HG03521 (cell line): ENCODE measurements at regions not wholly inside any gene's neighbourhood (a gene's known extent, or its start where the extent isn't known, plus 50 kb on each side); places are given as distances from the start of the nearest gene placed in this dataset.

ENCODE experiments used
- ATAC-seq: cut with Tn5 transposase; IDR thresholded peaks from one replicate; pipeline ENCODE4 v1.9.1; 2021; ENCODE audit warnings: mild to moderate bottlenecking, moderate library complexity; ENCODE audit not compliant: unreplicated experiment

DNA sequence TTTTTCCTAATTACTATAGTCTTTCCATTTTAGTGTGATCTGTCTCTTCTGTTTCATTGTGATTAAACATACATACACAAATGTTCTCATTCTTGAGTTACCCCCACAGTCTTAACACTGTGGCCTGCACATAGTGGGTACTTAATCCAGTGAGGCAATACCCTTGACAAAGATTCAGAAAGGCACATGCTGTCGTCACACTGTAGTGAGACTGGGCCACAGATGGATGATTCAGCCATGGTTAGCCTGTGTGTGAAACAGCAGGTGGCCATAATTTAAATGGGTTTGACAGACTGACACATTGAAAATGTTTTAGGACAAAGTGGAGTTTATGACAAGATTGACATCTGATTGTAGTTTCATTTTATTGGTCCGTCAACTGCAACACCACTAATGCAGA is 313.1 kb downstream of the C11orf87 start:
- no peak for ATAC-seq

DNA sequence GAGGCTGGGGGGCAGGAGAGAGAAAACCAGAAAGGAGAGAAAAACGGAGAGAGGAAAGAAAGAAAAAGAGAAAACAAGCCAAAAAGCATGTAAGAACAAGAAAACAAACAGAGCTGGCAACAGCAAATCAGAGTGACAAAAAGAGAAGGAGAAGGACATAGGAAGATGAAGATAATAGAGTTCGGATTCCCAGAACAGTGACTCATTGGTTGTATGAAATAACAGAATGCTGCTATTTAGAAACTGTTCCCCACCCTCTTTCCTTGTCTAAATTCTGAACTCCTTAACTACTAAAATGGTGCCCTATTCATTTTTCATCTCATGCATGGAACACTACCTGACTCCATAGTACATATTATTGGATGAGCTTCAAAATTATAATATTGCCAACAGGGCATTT is 317.4 kb downstream of the C11orf87 start:
- no peak for ATAC-seq

DNA sequence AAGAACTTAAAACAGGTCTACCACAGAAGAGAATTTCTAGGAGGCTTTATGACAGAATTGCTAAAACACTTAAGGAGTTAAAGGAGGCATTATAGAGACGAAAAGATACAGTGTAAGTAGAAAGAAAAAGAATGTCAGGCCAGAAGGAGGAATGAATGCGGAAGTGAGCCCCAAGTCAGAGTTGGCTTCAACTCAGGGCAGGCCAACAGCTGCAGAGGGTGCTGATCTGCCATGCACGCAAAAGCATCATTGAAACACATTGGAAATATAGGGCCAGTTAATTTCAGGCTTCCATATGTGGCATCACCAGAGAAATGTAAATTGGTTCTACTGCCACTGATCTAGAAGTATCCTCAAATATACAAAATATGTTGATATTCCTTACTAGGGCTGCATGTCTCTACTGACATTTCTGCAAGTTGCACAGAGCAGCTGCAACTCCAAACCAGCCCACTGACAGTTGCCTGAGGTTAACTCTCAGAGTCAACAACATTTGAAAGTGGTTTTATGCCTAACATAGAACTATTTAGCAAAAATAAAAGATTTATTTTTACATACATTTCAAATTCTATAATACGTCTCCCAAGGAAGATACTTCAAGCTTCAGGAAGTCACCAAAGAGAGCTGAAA is 324.1 kb downstream of the C11orf87 start:
- no peak for ATAC-seq

DNA sequence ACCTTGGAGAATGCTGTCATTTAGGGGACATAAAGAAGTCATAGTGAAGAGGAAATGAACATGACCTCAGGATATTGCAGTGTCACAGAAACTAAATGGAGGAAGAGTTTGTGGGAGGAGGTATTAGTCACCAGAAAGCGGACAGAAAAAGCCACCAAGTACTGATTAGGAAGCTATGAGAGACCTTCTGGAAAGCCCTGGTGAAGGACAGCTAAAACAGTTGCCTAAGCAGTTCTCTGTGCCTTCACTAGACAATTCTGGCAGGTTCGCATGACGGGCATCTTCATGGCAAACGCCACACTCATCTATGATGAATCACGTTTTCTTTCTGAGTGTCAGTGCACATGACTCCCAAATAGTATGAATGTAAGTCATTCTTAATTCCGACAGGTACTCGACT is 325.8 kb downstream of the C11orf87 start:
- no peak for ATAC-seq

DNA sequence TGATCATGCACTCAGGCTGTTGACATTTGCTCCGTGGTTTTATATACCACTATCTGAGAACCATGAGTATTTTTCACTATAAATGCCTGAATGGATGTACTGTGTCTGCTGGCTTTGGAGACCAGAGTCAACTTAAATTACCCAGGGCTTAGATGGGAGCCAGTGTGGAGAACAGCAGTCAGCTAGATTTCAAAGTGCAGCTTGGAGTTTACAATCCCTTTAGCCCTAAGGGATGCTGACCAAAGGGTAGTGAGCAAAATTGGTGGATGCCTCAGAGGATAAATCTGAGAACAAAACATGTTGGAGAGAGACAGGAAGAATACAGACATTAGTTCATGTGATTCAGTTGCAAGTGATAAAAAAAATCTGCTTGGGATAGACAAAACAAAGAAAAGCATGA is 327.5 kb downstream of the C11orf87 start:
- ATAC-seq: no peak

DNA sequence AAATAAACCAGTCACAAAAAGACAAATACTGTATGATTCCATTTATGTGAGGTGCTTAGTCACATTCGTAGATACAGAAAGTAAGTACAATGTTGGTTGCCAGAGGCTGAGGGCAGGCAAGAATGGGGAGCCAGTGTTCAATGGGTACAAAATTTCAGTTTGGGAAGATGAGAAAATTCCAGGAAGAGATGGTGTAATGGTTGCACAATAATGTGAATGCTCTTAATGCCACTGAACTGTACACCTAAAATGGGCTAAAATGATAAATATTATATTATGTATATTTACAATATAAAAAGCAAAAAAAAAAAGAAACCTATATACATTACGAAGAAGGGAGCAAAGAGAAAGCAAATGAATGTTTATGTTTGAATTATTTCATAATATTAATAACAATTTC is 329.0 kb downstream of the C11orf87 start:
- ATAC-seq: no peak

DNA sequence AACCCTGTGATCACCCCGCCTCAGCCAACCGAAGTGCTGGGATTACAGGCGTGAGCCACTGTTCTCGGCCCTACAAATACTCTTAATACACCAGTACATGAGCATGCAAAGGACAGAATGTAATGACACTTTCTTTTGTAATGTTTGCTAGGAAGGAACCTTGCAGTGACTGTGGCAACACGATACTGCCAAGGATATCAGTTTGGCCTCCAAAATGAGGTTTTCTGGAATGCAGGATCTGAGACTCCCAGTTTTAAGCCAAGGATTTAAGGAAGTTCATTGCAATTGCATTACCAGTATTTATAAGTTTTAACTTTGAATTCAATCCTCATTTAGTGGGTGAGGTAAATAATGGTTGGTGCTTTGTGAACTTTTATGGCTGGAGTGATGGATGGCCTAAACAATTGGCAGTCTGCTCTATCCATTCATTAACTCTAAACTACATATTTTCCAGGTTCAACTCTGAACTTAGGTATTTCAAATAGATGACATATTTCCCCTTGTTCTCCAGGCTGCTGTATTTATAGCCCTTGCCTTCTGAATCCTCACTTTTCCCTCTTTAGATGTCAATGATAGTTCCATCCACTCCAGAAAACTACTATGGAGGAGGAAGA is 330.3 kb downstream of the C11orf87 start:
- no peak for ATAC-seq

DNA sequence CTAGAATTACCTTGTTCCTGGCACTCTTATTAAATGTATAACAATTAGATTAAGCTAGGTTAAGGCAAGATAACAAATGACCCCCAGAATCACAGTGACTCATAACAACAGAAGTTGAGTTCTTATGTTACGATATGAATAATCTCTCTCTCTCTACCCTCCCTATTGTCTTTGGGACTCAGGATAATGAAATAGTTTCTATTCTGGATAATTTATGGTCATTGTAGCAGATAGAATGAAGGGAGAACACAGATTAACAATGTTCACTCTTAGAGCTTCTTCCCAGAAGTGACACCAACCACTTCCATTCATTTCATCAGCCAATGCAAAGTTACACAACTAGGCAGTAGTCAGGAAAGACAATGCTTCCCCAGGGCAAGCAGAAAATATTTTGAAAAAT is 334.5 kb downstream of the C11orf87 start:
- no peak for ATAC-seq

DNA sequence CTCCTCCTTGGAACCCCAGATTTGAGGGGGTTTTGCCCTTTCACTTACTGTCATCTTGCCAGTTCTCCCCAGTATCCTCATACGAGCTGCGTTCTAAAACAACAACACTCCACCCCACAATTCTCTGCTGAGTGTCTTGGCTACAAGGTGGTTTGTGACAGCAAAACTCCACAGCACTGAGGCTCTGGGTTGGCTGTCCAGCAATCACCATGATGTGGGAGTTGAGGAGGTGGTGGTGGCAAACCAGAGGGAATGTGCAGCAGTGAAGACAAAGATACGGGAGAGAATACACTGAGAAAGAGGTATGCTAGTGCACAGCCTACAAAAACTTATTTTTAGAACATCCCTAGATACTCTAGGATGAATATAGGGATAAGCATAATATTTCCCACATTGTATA is 335.0 kb downstream of the C11orf87 start:
- no peak for ATAC-seq

DNA sequence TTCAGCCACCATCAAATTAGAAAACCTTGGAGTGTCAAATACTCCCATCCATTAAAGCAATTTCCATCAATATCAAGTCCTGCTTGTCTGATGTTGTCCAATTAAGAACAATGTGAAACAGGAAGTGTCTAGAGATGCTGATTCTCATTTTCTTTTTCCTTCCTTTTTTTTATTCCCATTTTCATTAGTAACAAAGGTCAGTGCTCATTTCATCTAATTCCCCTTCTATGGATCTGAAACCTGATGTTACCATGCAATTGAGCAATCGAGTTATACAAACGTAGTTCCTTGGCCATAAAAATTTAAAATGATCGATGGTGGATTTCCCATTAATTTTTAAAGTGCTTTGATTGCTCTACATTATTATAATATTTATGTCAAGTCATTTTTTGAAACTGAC is 330.6 kb upstream of the ZC3H12C start:
- ATAC-seq: no peak

DNA sequence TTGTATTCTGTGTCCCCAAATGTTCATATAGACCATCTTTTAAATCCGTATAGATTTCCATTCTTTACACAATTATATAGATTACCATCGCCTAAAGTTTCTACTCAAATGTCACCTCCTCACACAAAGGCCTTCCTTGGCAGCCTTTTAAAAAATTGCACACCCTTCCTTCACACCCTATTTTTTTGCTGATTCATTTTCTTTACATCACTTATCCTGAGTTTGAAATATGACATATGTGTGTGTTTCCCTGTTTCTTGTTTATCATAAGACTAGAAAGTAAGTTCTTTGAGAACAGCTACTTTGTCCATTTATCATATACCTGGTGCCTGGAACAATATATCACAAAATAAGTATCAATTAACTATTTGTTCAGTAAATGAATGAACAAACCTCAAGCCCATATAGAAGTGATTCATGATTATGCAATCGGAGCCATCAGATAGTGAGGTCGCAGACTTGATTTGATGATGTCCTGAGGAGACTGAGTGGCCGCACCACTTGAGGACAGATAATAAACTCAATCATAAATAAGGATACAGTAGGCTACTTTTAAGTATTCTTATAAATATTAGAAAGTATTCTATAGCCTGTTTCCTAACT is 327.4 kb upstream of the ZC3H12C start:
- ATAC-seq: no peak

DNA sequence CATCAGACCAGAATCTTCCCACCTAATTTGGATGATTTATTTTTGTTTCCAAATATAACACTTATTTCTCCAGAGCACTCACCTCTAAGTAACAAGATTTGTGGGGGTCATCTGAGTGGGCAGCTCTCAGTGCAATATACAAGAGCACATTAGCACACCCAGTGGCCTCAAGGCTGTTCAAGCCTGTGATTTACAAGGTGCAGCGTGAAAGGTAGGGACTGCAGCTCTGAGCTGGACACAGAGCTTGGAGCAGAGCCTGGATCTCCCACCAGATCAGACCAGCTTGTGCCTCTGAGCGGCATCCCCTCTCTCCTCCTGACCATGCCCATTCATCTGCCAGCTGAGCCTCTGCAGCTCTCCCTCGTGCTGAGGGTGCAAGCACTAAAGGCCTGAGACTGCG is 323.3 kb upstream of the ZC3H12C start:
- no peak for ATAC-seq

DNA sequence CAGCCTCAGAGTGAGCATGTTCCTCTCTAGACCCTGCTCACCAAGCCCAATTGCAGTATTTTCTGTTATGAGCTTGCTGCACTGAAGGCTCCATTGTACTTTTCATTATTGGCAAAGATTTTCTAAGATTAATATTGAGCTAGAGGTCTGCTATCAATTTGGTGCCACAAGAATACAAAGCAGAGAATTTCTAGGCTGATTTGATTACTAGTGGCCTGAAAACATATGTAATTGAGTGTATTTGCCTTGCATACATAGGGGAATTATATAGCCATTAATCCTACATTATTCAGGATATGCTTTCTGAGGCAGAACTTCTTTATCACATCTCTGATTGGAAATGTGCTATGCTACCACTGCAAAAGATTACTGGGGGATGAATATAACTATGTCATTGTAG is 322.9 kb upstream of the ZC3H12C start:
- ATAC-seq: no peak

DNA sequence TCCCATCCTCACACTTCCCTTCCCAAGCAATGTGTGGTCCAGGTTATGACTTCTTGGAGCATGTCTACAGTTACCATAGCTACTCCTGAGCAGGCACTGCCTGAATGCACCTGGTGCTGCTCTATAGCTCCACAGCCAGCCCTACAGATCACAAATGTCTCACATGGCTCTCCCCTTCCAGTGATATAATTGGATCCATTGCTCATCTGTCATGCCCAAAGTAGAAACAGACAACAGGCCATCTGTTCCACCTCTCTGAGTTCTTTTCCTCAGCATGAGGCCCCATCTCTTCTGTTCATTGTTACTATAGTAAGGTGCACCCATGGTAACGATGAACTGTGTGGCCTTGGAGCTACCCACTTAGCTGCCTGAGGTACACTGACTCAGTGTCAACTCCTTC is 320.3 kb upstream of the ZC3H12C start:
- no peak for ATAC-seq

DNA sequence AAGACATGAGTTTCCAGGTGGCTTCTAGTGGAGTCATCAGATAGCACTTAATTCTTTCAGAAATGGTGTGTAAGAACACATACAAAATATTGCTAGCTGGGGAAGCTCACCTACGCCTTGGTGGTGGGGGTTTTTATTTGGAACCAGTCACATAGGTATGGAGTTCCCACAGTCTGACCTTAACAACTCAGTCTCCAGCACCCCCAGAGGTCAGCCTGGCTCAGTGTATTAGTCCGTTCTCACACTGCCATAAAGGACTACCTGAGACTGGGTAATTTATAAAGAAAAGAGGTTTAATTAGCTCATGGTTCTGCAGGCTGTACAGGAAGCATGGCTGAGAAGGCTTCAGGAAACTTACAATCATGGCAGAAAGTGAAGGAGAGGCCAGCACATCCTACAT is 317.5 kb upstream of the ZC3H12C start:
- no peak for ATAC-seq

DNA sequence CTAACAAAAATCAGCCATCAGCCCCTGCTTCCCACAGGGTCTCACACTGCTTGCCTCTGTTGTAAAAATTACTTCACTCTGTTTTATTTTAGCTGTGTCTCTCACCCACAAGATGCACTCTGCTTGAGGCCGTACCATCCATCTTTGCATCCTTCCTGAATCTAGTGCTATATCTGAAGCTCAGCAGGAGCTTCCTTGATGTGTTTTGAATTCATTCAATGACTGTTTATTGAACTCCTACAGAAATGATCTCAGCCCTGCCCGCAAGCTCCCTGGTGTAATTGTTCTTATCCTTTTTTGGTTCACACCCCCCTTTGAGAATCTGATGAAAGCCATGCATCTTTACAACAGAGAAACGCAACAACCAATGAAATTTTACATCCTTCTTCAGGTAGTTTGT is 310.2 kb upstream of the ZC3H12C start:
- ATAC-seq: no peak

DNA sequence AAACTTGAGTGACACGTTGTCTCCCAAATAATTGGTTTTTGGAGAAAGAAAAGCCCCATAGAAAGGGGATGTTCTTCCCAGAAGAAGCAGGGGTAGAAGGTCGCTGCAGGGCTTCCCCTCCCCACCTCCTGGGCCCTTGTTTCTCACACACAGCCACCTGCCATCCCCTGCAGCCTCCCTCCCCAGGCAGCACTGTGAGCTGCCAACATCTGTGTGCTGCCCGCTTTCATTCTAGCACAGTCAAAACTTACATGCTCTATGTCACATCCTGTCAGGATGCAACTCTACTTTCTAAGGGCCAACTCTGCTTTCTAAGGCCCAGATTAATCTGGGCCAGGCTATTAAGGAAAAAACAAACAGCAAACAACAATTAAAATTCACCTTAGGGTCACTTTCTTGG is 309.4 kb upstream of the ZC3H12C start:
- ATAC-seq: peak; percentile 72

DNA sequence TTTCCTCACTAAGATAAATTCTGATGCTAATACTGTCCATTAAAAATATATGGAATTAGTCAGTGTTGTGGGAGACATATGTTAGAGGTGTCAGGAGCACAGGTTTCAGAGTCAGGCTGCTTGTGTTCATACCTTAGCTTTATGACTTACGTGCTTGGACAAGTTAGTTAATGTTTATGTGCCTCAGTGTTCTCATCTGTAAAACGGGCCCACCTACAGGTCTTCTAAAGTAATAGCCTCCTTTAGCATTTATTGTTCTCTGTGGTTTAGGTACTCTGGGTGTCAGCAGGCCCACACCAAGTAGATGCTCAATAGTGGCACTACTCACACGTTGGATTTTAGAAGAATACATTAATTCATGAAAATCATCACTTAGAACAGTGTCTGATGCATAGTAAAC is 308.7 kb upstream of the ZC3H12C start:
- no peak for ATAC-seq

DNA sequence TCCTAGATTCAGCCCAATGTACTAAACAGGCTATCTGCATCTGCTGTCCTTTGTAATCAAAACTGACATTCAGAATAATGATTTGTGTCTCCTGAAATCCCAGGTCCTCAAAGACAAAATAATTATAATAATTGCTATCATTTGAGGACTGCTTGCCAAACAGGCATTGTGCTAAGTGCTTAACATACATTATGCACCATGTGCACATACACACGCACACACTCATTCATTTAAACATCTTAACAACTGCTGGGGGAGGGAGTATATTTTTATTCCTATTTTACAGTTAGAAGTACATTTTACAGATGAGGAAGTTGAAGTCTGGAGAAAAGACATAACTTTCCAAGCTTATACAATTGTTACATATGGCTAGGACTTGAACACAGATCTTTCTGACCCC is 308.0 kb upstream of the ZC3H12C start:
- ATAC-seq: no peak

DNA sequence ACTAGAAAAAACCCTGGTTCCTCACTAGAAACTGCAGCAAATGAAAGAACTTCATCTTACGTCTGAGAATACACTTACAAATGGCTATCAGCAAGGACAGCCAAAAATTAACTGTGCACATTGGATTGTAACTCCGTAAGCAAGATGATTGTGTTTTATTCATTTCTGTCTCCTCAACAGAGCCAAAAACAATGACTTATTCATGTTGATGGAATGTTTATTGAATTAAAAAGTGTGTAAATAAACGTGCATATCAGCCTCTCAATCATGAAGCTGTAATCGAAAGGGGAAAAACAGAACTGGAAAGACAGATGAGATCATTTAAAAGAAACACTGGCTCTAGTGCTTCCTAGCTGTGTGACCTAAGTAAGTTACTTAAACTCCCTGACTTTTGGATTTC is 307.5 kb upstream of the ZC3H12C start:
- no peak for ATAC-seq

DNA sequence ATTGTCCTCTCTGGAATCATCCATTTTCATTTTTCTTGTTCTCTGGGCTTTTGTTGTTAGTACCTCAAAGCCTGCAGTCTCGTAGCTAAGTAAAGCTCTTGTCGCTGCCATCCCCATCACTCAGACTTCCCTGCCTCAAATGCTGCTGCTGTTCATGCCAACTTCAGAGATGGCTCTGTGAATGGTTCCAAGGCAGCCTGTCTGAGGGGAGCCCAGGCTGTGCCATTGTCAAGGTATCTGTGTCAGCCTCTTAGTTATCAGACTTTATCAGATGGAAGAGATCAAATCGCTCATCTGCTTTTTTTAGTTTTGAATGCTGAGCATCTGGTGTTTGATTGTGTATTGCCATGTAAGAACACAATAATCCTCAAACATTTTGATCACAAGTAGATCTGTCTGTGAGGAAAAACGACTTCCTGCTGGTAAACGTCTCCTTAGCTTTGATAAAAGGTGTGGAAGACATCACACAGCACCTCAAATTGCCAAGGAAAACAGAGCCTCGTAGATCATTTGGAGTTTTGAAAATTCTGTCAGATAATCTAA is 304.2 kb upstream of the ZC3H12C start:
- ATAC-seq: no peak

DNA sequence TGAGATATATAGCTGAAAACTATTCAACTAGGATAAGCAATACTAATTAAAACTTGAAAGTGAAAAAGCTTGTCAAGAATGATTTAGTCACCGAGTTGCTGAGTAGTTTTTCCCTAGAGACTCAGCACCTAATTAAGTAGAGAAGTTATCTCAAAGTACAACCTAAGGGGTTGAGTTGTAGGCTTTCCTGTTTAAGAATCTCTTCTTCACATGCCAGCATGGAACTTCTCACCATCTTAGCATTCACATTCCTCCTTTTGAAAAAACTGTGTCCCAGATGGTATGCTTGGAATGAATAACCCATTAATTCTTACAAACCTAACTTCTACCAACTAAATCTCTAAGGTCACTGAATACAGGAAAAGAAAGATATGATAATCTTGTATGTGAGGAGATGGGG is 303.3 kb upstream of the ZC3H12C start:
- no peak for ATAC-seq

DNA sequence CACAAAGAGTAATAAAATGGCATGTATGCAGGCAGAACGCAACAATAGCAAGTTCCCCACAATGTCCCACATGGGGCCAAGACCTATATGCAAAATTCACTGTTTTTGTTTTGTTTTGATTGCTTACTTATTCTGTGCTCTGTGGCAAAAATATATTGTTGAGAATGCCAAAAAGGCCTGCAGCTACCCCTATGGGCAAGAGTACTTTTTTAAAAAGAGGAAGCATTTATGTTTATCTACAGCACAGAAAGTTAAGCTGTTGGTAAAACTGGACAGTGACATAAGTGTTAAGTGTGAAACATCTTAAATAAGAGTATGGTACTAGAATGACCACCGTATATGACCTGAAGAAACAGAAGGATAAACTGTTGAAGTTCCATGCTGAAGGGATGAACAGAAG is 301.9 kb upstream of the ZC3H12C start:
- no peak for ATAC-seq
